ENCODE measurements at regions not wholly inside any gene's neighbourhood (a gene's known extent, or its start where the extent isn't known, plus 50 kb on each side); places are given as distances from the start of the nearest gene placed in this dataset.

DNA sequence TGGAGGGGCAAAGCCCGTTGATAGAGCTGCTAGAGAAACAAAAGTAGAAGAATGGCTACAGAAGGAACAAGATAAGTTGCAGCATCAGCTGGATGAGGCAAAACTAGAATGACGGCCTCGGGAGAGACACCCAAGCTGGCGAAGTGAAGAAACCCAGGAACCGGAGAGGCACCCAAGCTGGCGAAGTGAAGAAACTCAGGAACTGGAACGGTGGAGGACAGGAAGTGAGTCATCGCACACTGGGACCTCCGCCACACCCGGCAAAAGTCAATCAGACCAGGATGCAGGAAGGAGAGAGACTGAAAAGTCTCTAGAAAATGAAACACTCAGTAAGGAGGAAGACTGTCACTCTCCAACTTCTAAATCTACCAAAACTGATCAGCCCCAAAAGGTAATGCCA, 133.0 kb upstream of the NEBL start:
- TF ChIP-seq, protein P1, sequence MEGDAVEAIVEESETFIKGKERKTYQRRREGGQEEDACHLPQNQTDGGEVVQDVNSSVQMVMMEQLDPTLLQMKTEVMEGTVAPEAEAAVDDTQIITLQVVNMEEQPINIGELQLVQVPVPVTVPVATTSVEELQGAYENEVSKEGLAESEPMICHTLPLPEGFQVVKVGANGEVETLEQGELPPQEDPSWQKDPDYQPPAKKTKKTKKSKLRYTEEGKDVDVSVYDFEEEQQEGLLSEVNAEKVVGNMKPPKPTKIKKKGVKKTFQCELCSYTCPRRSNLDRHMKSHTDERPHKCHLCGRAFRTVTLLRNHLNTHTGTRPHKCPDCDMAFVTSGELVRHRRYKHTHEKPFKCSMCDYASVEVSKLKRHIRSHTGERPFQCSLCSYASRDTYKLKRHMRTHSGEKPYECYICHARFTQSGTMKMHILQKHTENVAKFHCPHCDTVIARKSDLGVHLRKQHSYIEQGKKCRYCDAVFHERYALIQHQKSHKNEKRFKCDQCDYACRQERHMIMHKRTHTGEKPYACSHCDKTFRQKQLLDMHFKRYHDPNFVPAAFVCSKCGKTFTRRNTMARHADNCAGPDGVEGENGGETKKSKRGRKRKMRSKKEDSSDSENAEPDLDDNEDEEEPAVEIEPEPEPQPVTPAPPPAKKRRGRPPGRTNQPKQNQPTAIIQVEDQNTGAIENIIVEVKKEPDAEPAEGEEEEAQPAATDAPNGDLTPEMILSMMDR (conservative IDR thresholded peaks at IDR 0.05 in 1 of 2, IDR thresholded peaks at IDR 0.05 in 1 of 2; ENCODE audit: extremely low read depth in 1 of 2, insufficient read depth in 1 of 2, low read depth in 1 of 2, low read length in 2 of 2): no peak
- no peak for TF ChIP-seq EZH2 (IDR thresholded peaks at IDR 0.05; ENCODE audit: borderline replicate concordance, low read length)

Measured in mammary epithelial cell (primary cell).